ENCODE measurements at regions not wholly inside any gene's neighbourhood (a gene's known extent, or its start where the extent isn't known, plus 50 kb on each side); places are given as distances from the start of the nearest gene placed in this dataset.

DNA sequence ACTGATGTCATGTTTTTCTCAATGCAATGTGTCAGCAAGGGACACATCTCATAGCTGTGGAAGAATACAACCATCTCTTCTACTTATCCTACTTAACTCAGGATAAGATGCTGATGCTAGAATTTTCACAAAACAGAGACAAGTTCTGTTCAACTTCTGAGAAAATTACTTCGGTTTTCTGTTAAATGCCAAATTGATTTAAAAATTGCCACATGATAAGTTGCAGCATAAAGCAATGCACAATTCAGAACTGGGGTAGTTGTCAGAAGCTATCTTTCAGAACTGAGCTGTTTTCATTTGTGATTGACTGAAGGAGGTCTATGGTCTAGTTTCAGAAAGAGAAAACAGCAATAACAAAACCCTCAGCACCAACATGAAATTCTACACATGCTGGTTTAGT, 954.8 kb upstream of the C9orf72 start:
- Histone ChIP-seq H3K9me3 (no peaks in the 10 kb centered on the region), H3K36me3 (no peaks in the 10 kb centered on the region), H3K4me3 (ENCODE audit: low read depth, low read length) (no peak overlapping the region), H3K4me1 (no peaks in the 10 kb centered on the region), H3K27me3 (no peaks in the 10 kb centered on the region)
- no peak for DNase-seq
- TF ChIP-seq, protein P1, sequence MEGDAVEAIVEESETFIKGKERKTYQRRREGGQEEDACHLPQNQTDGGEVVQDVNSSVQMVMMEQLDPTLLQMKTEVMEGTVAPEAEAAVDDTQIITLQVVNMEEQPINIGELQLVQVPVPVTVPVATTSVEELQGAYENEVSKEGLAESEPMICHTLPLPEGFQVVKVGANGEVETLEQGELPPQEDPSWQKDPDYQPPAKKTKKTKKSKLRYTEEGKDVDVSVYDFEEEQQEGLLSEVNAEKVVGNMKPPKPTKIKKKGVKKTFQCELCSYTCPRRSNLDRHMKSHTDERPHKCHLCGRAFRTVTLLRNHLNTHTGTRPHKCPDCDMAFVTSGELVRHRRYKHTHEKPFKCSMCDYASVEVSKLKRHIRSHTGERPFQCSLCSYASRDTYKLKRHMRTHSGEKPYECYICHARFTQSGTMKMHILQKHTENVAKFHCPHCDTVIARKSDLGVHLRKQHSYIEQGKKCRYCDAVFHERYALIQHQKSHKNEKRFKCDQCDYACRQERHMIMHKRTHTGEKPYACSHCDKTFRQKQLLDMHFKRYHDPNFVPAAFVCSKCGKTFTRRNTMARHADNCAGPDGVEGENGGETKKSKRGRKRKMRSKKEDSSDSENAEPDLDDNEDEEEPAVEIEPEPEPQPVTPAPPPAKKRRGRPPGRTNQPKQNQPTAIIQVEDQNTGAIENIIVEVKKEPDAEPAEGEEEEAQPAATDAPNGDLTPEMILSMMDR (IDR thresholded peaks at IDR 0.05; ENCODE audit: low read depth, low read length), result no peak

GRCh38 chr9:28538132-28538531, 964.9 kb upstream of the C9orf72 start:
- H3K4me1 ChIP-seq, result no peaks in the 10 kb centered on the region
- H3K4me3 ChIP-seq (ENCODE audit: low read depth, low read length), result no peak overlapping the region
- TF ChIP-seq, protein P1 (IDR thresholded peaks at IDR 0.05; ENCODE audit: low read depth, low read length), result no peak
- no peaks in the 10 kb centered on the region for H3K9me3 ChIP-seq
- H3K36me3 ChIP-seq, result no peaks in the 10 kb centered on the region
- H3K27me3 ChIP-seq, result no peaks in the 10 kb centered on the region
- no peak for DNase-seq

- Histone ChIP-seq H3K36me3 (no peaks in the 10 kb centered on the region), H3K9me3 (no peaks in the 10 kb centered on the region), H3K27me3 (no peaks in the 10 kb centered on the region), H3K4me1 (no peaks in the 10 kb centered on the region), H3K4me3 (ENCODE audit: low read depth, low read length) (no peak overlapping the region)
- TF ChIP-seq, protein P1 (IDR thresholded peaks at IDR 0.05; ENCODE audit: low read depth, low read length), result no peak
- no peak for DNase-seq
These were observed 966.3 kb upstream of the C9orf72 start for GRCh38 chr9:28539434-28540070.

DNA sequence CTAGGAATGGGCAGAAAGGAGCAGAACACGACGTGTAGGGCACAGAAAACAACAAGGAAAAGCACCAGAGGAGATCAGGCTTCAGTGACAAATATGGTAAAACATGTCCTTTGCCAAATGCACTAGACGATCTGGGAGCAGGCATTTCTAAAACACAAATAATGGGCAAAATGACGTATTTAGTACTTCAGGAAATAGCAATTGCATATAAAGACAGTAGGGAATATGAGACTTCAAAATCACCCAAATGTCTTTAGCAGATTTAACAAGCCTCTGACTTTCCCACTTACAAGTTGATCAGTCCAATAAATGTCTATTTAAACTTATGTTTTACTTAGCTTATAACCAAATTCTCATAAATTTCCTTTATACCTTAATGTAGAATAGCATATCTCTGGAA, 969.6 kb upstream of the C9orf72 start:
- no peaks in the 10 kb centered on the region for H3K4me1 ChIP-seq
- DNase-seq, result no peak
- H3K27me3 ChIP-seq, result no peaks in the 10 kb centered on the region
- H3K36me3 ChIP-seq, result no peaks in the 10 kb centered on the region
- TF ChIP-seq, protein P1 (IDR thresholded peaks at IDR 0.05; ENCODE audit: low read depth, low read length), result no peak
- H3K9me3 ChIP-seq, result no peaks in the 10 kb centered on the region
- no peak overlapping the region for H3K4me3 ChIP-seq (ENCODE audit: low read depth, low read length)

GRCh38 chr9:28547527-28547926, 974.2 kb upstream of the C9orf72 start:
- no peak for DNase-seq
- Histone ChIP-seq H3K4me1 (no peaks in the 10 kb centered on the region), H3K4me3 (ENCODE audit: low read depth, low read length) (no peak overlapping the region), H3K9me3 (no peaks in the 10 kb centered on the region), H3K27me3 (no peaks in the 10 kb centered on the region), H3K36me3 (no peaks in the 10 kb centered on the region)
- TF ChIP-seq, protein P1 (IDR thresholded peaks at IDR 0.05; ENCODE audit: low read depth, low read length), result no peak

DNA sequence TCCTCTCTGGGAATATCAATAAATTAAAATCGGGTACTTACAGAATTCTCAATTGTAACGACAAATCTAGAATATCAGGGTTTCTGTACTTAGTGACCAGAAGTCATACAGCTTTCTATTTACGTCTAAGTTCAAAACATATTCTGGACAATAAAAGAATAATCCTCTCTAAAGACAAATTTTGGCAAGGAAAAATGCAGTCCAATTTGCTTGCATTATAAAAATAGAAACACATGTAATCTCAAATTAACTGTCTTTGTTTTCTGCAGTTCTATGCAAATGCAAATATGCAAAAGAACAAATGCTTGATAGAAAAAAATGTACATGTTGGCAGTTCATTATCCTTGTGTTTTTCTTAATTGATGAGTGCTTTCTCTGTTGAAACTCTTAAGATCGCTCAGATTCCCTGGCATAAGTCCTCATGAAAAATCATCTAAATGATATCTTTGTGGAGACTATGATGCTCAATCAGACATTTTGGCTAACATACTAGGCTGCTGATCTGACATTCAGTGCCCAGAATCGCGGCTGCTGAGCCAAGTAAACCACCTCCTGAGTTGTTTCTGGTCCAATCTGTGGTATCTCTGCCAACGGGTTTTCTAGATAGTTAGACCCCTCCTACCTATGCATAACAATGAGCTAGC, 990.1 kb upstream of the C9orf72 start:
- Histone ChIP-seq H3K27me3 (no peaks in the 10 kb centered on the region), H3K36me3 (no peaks in the 10 kb centered on the region), H3K9me3 (no peaks in the 10 kb centered on the region), H3K4me1 (no peaks in the 10 kb centered on the region), H3K4me3 (ENCODE audit: low read depth, low read length) (no peak overlapping the region)
- no peak for DNase-seq
- TF ChIP-seq, protein P1 (IDR thresholded peaks at IDR 0.05; ENCODE audit: low read depth, low read length), result no peak
